ENCODE measurements at regions not wholly inside any gene's neighbourhood (a gene's known extent, or its start where the extent isn't known, plus 50 kb on each side); places are given as distances from the start of the nearest gene placed in this dataset.
"Not testable (repeated sequence)": the region's sequence is repeated elsewhere in the genome, so short reads cannot be mapped to it uniquely, and the experiment has no call there.

GRCh38 chr4:137740141-137740540 is 207.8 kb upstream of the PCDH18 start:
- H3K36me3 ChIP-seq (ENCODE audit: control insufficient read depth, insufficient read depth, low read length), result no peaks in the 10 kb centered on the region
- no peaks in the 10 kb centered on the region for H3K27me3 ChIP-seq (ENCODE audit: control insufficient read depth, insufficient read depth, low read length)
- H3K9me3 ChIP-seq (ENCODE audit: control insufficient read depth, low read length), result no peaks in the 10 kb centered on the region
- H3K9ac ChIP-seq (ENCODE audit: low read length), result no peak overlapping the region
- H3K4me3 ChIP-seq (ENCODE audit: low read length), result no peak overlapping the region
- no peaks in the 10 kb centered on the region for H3K4me1 ChIP-seq (ENCODE audit: control insufficient read depth, insufficient read depth, low read length)

GRCh38 chr4:137739391-137739790 is 207.1 kb upstream of the PCDH18 start:
- H3K27me3 ChIP-seq (ENCODE audit: control insufficient read depth, insufficient read depth, low read length), result no peaks in the 10 kb centered on the region
- H3K9me3 ChIP-seq (ENCODE audit: control insufficient read depth, low read length), result no peaks in the 10 kb centered on the region
- H3K4me1 ChIP-seq (ENCODE audit: control insufficient read depth, insufficient read depth, low read length), result no peaks in the 10 kb centered on the region
- H3K9ac ChIP-seq (ENCODE audit: low read length), result no peak overlapping the region
- no peak overlapping the region for H3K4me3 ChIP-seq (ENCODE audit: low read length)
- no peaks in the 10 kb centered on the region for H3K36me3 ChIP-seq (ENCODE audit: control insufficient read depth, insufficient read depth, low read length)

GRCh38 chr4:137738375-137738990 is 206.2 kb upstream of the PCDH18 start:
- no peak overlapping the region for H3K9ac ChIP-seq (ENCODE audit: low read length)
- no peaks in the 10 kb centered on the region for H3K4me1 ChIP-seq (ENCODE audit: control insufficient read depth, insufficient read depth, low read length)
- no peaks in the 10 kb centered on the region for H3K9me3 ChIP-seq (ENCODE audit: control insufficient read depth, low read length)
- H3K4me3 ChIP-seq (ENCODE audit: low read length), result no peak overlapping the region
- H3K27me3 ChIP-seq (ENCODE audit: control insufficient read depth, insufficient read depth, low read length), result no peaks in the 10 kb centered on the region
- H3K36me3 ChIP-seq (ENCODE audit: control insufficient read depth, insufficient read depth, low read length), result no peaks in the 10 kb centered on the region

- Histone ChIP-seq H3K4me3 (ENCODE audit: low read length) (no peak overlapping the region), H3K4me1 (ENCODE audit: control insufficient read depth, insufficient read depth, low read length) (no peaks in the 10 kb centered on the region), H3K27me3 (ENCODE audit: control insufficient read depth, insufficient read depth, low read length) (no peaks in the 10 kb centered on the region), H3K9me3 (ENCODE audit: control insufficient read depth, low read length) (no peaks in the 10 kb centered on the region), H3K9ac (ENCODE audit: low read length) (no peak overlapping the region), H3K36me3 (ENCODE audit: control insufficient read depth, insufficient read depth, low read length) (no peaks in the 10 kb centered on the region)
Measured at GRCh38 chr4:137735561-137736104, 203.3 kb upstream of the PCDH18 start.

GRCh38 chr4:137733174-137734141 is 201.2 kb upstream of the PCDH18 start:
- H3K9ac ChIP-seq (ENCODE audit: low read length), result not testable (repeated sequence)

GRCh38 chr4:137722910-137723309 is 190.6 kb upstream of the PCDH18 start:
- Histone ChIP-seq H3K9me3 (ENCODE audit: control insufficient read depth, low read length) (no peaks in the 10 kb centered on the region), H3K4me3 (ENCODE audit: low read length) (no peak overlapping the region), H3K36me3 (ENCODE audit: control insufficient read depth, insufficient read depth, low read length) (no peaks in the 10 kb centered on the region), H3K27me3 (ENCODE audit: control insufficient read depth, insufficient read depth, low read length) (no peaks in the 10 kb centered on the region), H3K4me1 (ENCODE audit: control insufficient read depth, insufficient read depth, low read length) (no peaks in the 10 kb centered on the region), H3K9ac (ENCODE audit: low read length) (no peak overlapping the region)

More at GRCh38 chr4:137733174-137734141, 201.2 kb upstream of the PCDH18 start:
- H3K36me3 ChIP-seq (ENCODE audit: control insufficient read depth, insufficient read depth, low read length); H3K4me3 ChIP-seq (ENCODE audit: low read length); H3K4me1 ChIP-seq (ENCODE audit: control insufficient read depth, insufficient read depth, low read length); H3K27me3 ChIP-seq (ENCODE audit: control insufficient read depth, insufficient read depth, low read length); H3K9me3 ChIP-seq (ENCODE audit: control insufficient read depth, low read length): not testable (repeated sequence)

- no peaks in the 10 kb centered on the region for H3K36me3 ChIP-seq (ENCODE audit: control insufficient read depth, insufficient read depth, low read length)
- H3K4me1 ChIP-seq (ENCODE audit: control insufficient read depth, insufficient read depth, low read length), result no peaks in the 10 kb centered on the region
- no peak overlapping the region for H3K9ac ChIP-seq (ENCODE audit: low read length)
- H3K9me3 ChIP-seq (ENCODE audit: control insufficient read depth, low read length), result no peaks in the 10 kb centered on the region
- H3K27me3 ChIP-seq (ENCODE audit: control insufficient read depth, insufficient read depth, low read length), result no peaks in the 10 kb centered on the region
- H3K4me3 ChIP-seq (ENCODE audit: low read length), result no peak overlapping the region
Measured at GRCh38 chr4:137711502-137711901, 179.2 kb upstream of the PCDH18 start.

- Histone ChIP-seq H3K4me1 (ENCODE audit: control insufficient read depth, insufficient read depth, low read length) (no peaks in the 10 kb centered on the region), H3K9me3 (ENCODE audit: control insufficient read depth, low read length) (no peaks in the 10 kb centered on the region), H3K4me3 (ENCODE audit: low read length) (no peak overlapping the region), H3K36me3 (ENCODE audit: control insufficient read depth, insufficient read depth, low read length) (no peaks in the 10 kb centered on the region), H3K9ac (ENCODE audit: low read length) (no peak overlapping the region), H3K27me3 (ENCODE audit: control insufficient read depth, insufficient read depth, low read length) (no peaks in the 10 kb centered on the region)
Measured at GRCh38 chr4:137707626-137708025, 175.3 kb upstream of the PCDH18 start.

GRCh38 chr4:137707102-137707620 is 174.9 kb upstream of the PCDH18 start:
- no peaks in the 10 kb centered on the region for H3K4me1 ChIP-seq (ENCODE audit: control insufficient read depth, insufficient read depth, low read length)
- H3K36me3 ChIP-seq (ENCODE audit: control insufficient read depth, insufficient read depth, low read length), result no peaks in the 10 kb centered on the region
- H3K4me3 ChIP-seq (ENCODE audit: low read length), result no peak overlapping the region
- no peaks in the 10 kb centered on the region for H3K27me3 ChIP-seq (ENCODE audit: control insufficient read depth, insufficient read depth, low read length)
- H3K9me3 ChIP-seq (ENCODE audit: control insufficient read depth, low read length), result no peaks in the 10 kb centered on the region
- H3K9ac ChIP-seq (ENCODE audit: low read length), result no peak overlapping the region

GRCh38 chr4:137705171-137705783 is 173.0 kb upstream of the PCDH18 start:
- Histone ChIP-seq H3K4me3 (ENCODE audit: low read length) (no peak overlapping the region), H3K27me3 (ENCODE audit: control insufficient read depth, insufficient read depth, low read length) (no peaks in the 10 kb centered on the region), H3K9me3 (ENCODE audit: control insufficient read depth, low read length) (no peaks in the 10 kb centered on the region), H3K9ac (ENCODE audit: low read length) (no peak overlapping the region), H3K36me3 (ENCODE audit: control insufficient read depth, insufficient read depth, low read length) (no peaks in the 10 kb centered on the region), H3K4me1 (ENCODE audit: control insufficient read depth, insufficient read depth, low read length) (no peaks in the 10 kb centered on the region)

GRCh38 chr4:137703195-137703594 is 170.9 kb upstream of the PCDH18 start:
- no peaks in the 10 kb centered on the region for H3K9me3 ChIP-seq (ENCODE audit: control insufficient read depth, low read length)
- H3K4me3 ChIP-seq (ENCODE audit: low read length), result no peak overlapping the region
- no peaks in the 10 kb centered on the region for H3K4me1 ChIP-seq (ENCODE audit: control insufficient read depth, insufficient read depth, low read length)
- no peak overlapping the region for H3K9ac ChIP-seq (ENCODE audit: low read length)
- no peaks in the 10 kb centered on the region for H3K36me3 ChIP-seq (ENCODE audit: control insufficient read depth, insufficient read depth, low read length)
- H3K27me3 ChIP-seq (ENCODE audit: control insufficient read depth, insufficient read depth, low read length), result no peaks in the 10 kb centered on the region

- Histone ChIP-seq H3K4me1 (ENCODE audit: control insufficient read depth, insufficient read depth, low read length) (no peaks in the 10 kb centered on the region), H3K27me3 (ENCODE audit: control insufficient read depth, insufficient read depth, low read length) (no peaks in the 10 kb centered on the region), H3K9me3 (ENCODE audit: control insufficient read depth, low read length) (no peaks in the 10 kb centered on the region), H3K36me3 (ENCODE audit: control insufficient read depth, insufficient read depth, low read length) (no peaks in the 10 kb centered on the region), H3K4me3 (ENCODE audit: low read length) (no peak overlapping the region), H3K9ac (ENCODE audit: low read length) (no peak overlapping the region)
Measured at GRCh38 chr4:137702512-137702911, 170.2 kb upstream of the PCDH18 start.
